ENCODE measurements at regions not wholly inside any gene's neighbourhood (a gene's known extent, or its start where the extent isn't known, plus 50 kb on each side); places are given as distances from the start of the nearest gene placed in this dataset.

GRCh38 chr7:108637049-108637621 lies 67.5 kb downstream of the DNAJB9 start:
- Mint-ChIP-seq H3K4me1 (no peaks in the 10 kb centered on the region), H3K27ac (ENCODE audit: unreplicated experiment) (no peak overlapping the region), H3K36me3 (ENCODE audit: low read depth) (no peaks in the 10 kb centered on the region), H3K27me3 (ENCODE audit: low read depth) (no peaks in the 10 kb centered on the region), H3K4me3 (no peak overlapping the region), H3K9me3 (no peaks in the 10 kb centered on the region)
- no peak for TF ChIP-seq CTCF (conservative IDR thresholded peaks at IDR 0.05)
- DNase-seq (ENCODE audit: low read depth, low spot score), result no peak

GRCh38 chr7:108642126-108642525 lies 72.5 kb downstream of the DNAJB9 start:
- DNase-seq (ENCODE audit: low read depth, low spot score), result no peak
- no peak for TF ChIP-seq CTCF (conservative IDR thresholded peaks at IDR 0.05)
- no peak overlapping the region for H3K4me3 Mint-ChIP-seq
- no peaks in the 10 kb centered on the region for H3K36me3 Mint-ChIP-seq (ENCODE audit: low read depth)
- H3K9me3 Mint-ChIP-seq, result peaks cover 2% of the 10 kb centered on the region
- H3K27me3 Mint-ChIP-seq (ENCODE audit: low read depth), result no peaks in the 10 kb centered on the region
- H3K4me1 Mint-ChIP-seq, result no peaks in the 10 kb centered on the region
- H3K27ac Mint-ChIP-seq (ENCODE audit: unreplicated experiment), result no peak overlapping the region

GRCh38 chr7:108643136-108643535 lies 73.5 kb downstream of the DNAJB9 start:
- no peaks in the 10 kb centered on the region for H3K36me3 Mint-ChIP-seq (ENCODE audit: low read depth)
- TF ChIP-seq CTCF (conservative IDR thresholded peaks at IDR 0.05), result no peak
- H3K27me3 Mint-ChIP-seq (ENCODE audit: low read depth), result no peaks in the 10 kb centered on the region
- peaks cover 2% of the 10 kb centered on the region for H3K9me3 Mint-ChIP-seq
- DNase-seq (ENCODE audit: low read depth, low spot score), result no peak
- H3K4me1 Mint-ChIP-seq, result no peaks in the 10 kb centered on the region
- H3K27ac Mint-ChIP-seq (ENCODE audit: unreplicated experiment), result no peak overlapping the region
- H3K4me3 Mint-ChIP-seq, result no peak overlapping the region

GRCh38 chr7:108648989-108649388 lies 79.3 kb downstream of the DNAJB9 start:
- Mint-ChIP-seq H3K4me1 (no peaks in the 10 kb centered on the region), H3K9me3 (no peaks in the 10 kb centered on the region), H3K27ac (ENCODE audit: unreplicated experiment) (no peak overlapping the region), H3K4me3 (no peak overlapping the region), H3K36me3 (ENCODE audit: low read depth) (no peaks in the 10 kb centered on the region), H3K27me3 (ENCODE audit: low read depth) (no peaks in the 10 kb centered on the region)
- no peak for DNase-seq (ENCODE audit: low read depth, low spot score)
- TF ChIP-seq CTCF (conservative IDR thresholded peaks at IDR 0.05), result no peak

- TF ChIP-seq CTCF (conservative IDR thresholded peaks at IDR 0.05), result no peak
- Mint-ChIP-seq H3K27ac (ENCODE audit: unreplicated experiment) (no peak overlapping the region), H3K9me3 (no peaks in the 10 kb centered on the region), H3K27me3 (ENCODE audit: low read depth) (no peaks in the 10 kb centered on the region), H3K36me3 (ENCODE audit: low read depth) (no peaks in the 10 kb centered on the region), H3K4me1 (no peaks in the 10 kb centered on the region), H3K4me3 (no peak overlapping the region)
- DNase-seq (ENCODE audit: low read depth, low spot score), result no peak
Observed at GRCh38 chr7:108650467-108650866, 80.8 kb downstream of the DNAJB9 start.

- Mint-ChIP-seq H3K27ac (ENCODE audit: unreplicated experiment) (no peak overlapping the region), H3K9me3 (no peaks in the 10 kb centered on the region), H3K4me3 (no peak overlapping the region), H3K4me1 (no peaks in the 10 kb centered on the region), H3K27me3 (ENCODE audit: low read depth) (no peaks in the 10 kb centered on the region), H3K36me3 (ENCODE audit: low read depth) (no peaks in the 10 kb centered on the region)
- no peak for TF ChIP-seq CTCF (conservative IDR thresholded peaks at IDR 0.05)
- DNase-seq (ENCODE audit: low read depth, low spot score), result no peak
Observed at GRCh38 chr7:108652886-108653285, 83.2 kb downstream of the DNAJB9 start.

Data from neural crest cell (in vitro differentiated cells).